ENCODE measurements at regions not wholly inside any gene's neighbourhood (a gene's known extent, or its start where the extent isn't known, plus 50 kb on each side); places are given as distances from the start of the nearest gene placed in this dataset.

DNA sequence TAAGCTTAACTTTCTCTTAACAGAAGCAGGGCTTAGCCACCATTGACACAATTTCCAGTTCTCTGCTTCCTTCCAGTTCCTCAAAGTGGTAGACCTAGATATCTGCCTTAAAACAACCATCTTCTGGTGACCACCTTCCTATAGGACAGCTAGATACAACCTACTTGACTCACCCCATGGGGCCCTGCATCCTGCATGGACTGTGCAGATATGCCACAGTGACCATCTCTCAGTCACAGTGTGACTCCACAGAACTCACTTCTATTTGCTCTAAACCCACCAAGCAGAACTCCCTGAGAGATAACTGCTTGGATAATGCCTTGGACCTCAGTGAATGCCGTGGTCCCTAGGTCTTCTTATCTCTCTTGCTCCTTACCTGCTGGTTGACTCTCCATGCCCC is 621.6 kb downstream of the IQCM start:
- H3K9me3 ChIP-seq (ENCODE audit: low read length) = no peaks in the 10 kb centered on the region
- intact Hi-C loops (cut with micrococcal nuclease; ENCODE audit: unreplicated experiment) = no loop called here
- H3K4me3 ChIP-seq (replicated peaks in 1 of 3; ENCODE audit: insufficient read depth in 1 of 3, low read depth in 2 of 3, low read length in 3 of 3) = no peak overlapping the region
- no peaks in the 10 kb centered on the region for H4K20me1 ChIP-seq (ENCODE audit: insufficient read depth, low read length)
- TF ChIP-seq, protein P1, sequence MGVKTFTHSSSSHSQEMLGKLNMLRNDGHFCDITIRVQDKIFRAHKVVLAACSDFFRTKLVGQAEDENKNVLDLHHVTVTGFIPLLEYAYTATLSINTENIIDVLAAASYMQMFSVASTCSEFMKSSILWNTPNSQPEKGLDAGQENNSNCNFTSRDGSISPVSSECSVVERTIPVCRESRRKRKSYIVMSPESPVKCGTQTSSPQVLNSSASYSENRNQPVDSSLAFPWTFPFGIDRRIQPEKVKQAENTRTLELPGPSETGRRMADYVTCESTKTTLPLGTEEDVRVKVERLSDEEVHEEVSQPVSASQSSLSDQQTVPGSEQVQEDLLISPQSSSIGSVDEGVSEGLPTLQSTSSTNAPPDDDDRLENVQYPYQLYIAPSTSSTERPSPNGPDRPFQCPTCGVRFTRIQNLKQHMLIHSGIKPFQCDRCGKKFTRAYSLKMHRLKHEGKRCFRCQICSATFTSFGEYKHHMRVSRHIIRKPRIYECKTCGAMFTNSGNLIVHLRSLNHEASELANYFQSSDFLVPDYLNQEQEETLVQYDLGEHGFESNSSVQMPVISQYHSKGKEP (CRISPR knock-in tag; IDR thresholded peaks at IDR 0.05) = no peak
- no peak for TF ChIP-seq CBX1 (IDR thresholded peaks at IDR 0.05; ENCODE audit: low read depth)
- no peak for TF ChIP-seq REL (CRISPR knock-in tag; conservative IDR thresholded peaks at IDR 0.05)
- TF ChIP-seq, protein P2, sequence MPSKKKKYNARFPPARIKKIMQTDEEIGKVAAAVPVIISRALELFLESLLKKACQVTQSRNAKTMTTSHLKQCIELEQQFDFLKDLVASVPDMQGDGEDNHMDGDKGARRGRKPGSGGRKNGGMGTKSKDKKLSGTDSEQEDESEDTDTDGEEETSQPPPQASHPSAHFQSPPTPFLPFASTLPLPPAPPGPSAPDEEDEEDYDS (CRISPR knock-in tag; IDR thresholded peaks at IDR 0.05) = no peak
- TF ChIP-seq SMARCE1 (IDR thresholded peaks at IDR 0.05; ENCODE audit: borderline replicate concordance) = no peak
- no peak for TF ChIP-seq ZNF326 (CRISPR knock-in tag; IDR thresholded peaks at IDR 0.05; ENCODE audit: borderline replicate concordance)
- TF ChIP-seq AKAP8 (CRISPR knock-in tag; IDR thresholded peaks at IDR 0.05) = no peak
- no peak for TF ChIP-seq ZNF670 (CRISPR knock-in tag; IDR thresholded peaks at IDR 0.05; ENCODE audit: borderline replicate concordance)
- TF ChIP-seq DMAP1 (CRISPR knock-in tag; IDR thresholded peaks at IDR 0.05) = no peak
- ChIA-PET POLR2A (no interaction called here), CTCF (ENCODE audit: low intra/inter-chr PET ratio, low total read pairs) (no interaction called here)
- WGBS (ENCODE audit: low lambda C conversion rate) = no CpG with 5 or more reads among the region's 1 CpG
- in situ Hi-C loops (cut with HindIII; ENCODE audit: extremely low pct_ligation_motif_present, low pct_unique_long_range_greater_than_20kb) = no loop called here
- H2AFZ ChIP-seq (ENCODE audit: low read length) = no peak overlapping the region
- no peaks in the 10 kb centered on the region for H3K36me3 ChIP-seq (replicated peaks in 1 of 2; ENCODE audit: control insufficient read depth in 1 of 2, insufficient read depth in 2 of 2, low read length in 2 of 2)
- no peaks in the 10 kb centered on the region for H3K4me1 ChIP-seq (ENCODE audit: insufficient read depth, low read length)
- FAIRE-seq (no peak), ATAC-seq (no peak), DNase-seq (ENCODE audit: low spot score) (no peak)
- no TSS peak for BruUV-seq (replicated peaks)
- no peaks in the 10 kb centered on the region for H3K79me2 ChIP-seq (ENCODE audit: insufficient read depth, low read length)
- no peak overlapping the region for H3K4me2 ChIP-seq (ENCODE audit: low read depth, low read length)
- H3K9ac ChIP-seq (ENCODE audit: insufficient read depth, low read depth, low read length) = no peak overlapping the region
- no peak overlapping the region for H3K27ac ChIP-seq (ENCODE audit: extremely low read length, insufficient read depth, low read length)
- H3K27me3 ChIP-seq (ENCODE audit: control insufficient read depth in 1 of 2, insufficient read depth in 2 of 2, low read length in 2 of 2) = no peaks in the 10 kb centered on the region

DNA sequence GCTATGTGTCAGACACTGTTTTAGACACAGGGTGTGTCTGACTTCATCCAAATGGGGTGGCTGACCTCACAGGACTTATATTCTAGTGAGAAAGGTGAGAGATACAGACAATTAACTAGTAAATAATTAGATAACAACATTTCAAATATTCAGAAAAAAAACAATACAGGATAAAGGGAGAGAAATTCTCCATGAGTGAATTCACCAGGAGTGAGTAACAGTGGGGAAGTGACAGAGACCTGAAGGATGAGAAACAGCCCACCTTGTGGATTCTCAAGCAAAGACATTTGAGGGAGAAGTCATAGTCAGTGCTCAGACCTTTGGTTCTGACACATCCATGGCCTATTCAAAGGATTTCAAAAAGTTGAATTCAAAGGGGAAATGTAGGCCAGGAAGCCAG is 627.9 kb downstream of the IQCM start:
- DNase-seq (ENCODE audit: low spot score) (no peak), FAIRE-seq (no peak), ATAC-seq (no peak)
- Histone ChIP-seq H3K36me3 (replicated peaks in 1 of 2; ENCODE audit: control insufficient read depth in 1 of 2, insufficient read depth in 2 of 2, low read length in 2 of 2) (no peaks in the 10 kb centered on the region), H3K4me1 (ENCODE audit: insufficient read depth, low read length) (no peaks in the 10 kb centered on the region), H3K27ac (ENCODE audit: extremely low read length, insufficient read depth, low read length) (no peak overlapping the region), H4K20me1 (ENCODE audit: insufficient read depth, low read length) (no peaks in the 10 kb centered on the region), H3K9ac (ENCODE audit: insufficient read depth, low read depth, low read length) (no peak overlapping the region), H3K4me2 (ENCODE audit: low read depth, low read length) (no peak overlapping the region), H3K9me3 (ENCODE audit: low read length) (no peaks in the 10 kb centered on the region), H3K4me3 (replicated peaks in 1 of 3; ENCODE audit: insufficient read depth in 1 of 3, low read depth in 2 of 3, low read length in 3 of 3) (no peak overlapping the region), H3K79me2 (ENCODE audit: insufficient read depth, low read length) (no peaks in the 10 kb centered on the region), H3K27me3 (ENCODE audit: control insufficient read depth in 1 of 2, insufficient read depth in 2 of 2, low read length in 2 of 2) (no peaks in the 10 kb centered on the region), H2AFZ (ENCODE audit: low read length) (no peak overlapping the region)
- intact Hi-C loops (cut with micrococcal nuclease; ENCODE audit: unreplicated experiment) (no loop called here), in situ Hi-C loops (cut with HindIII; ENCODE audit: extremely low pct_ligation_motif_present, low pct_unique_long_range_greater_than_20kb) (no loop called here)
- POLR2A ChIA-PET = no interaction called here
- BruUV-seq (replicated peaks) = no TSS peak
- CTCF ChIA-PET (ENCODE audit: low intra/inter-chr PET ratio, low total read pairs) = no interaction called here
- no peak for TF ChIP-seq ZNF788 (CRISPR knock-in tag; IDR thresholded peaks at IDR 0.05; ENCODE audit: borderline replicate concordance)
- no peak for TF ChIP-seq POLR2G (IDR thresholded peaks at IDR 0.05; ENCODE audit: low read depth, low read length)
- TF ChIP-seq ZNF326 (CRISPR knock-in tag; IDR thresholded peaks at IDR 0.05; ENCODE audit: borderline replicate concordance) = no peak

Data from HepG2 (cell line).